Fibroblast of lung (primary cell): ENCODE measurements at regions not wholly inside any gene's neighbourhood (a gene's known extent, or its start where the extent isn't known, plus 50 kb on each side); places are given as distances from the start of the nearest gene placed in this dataset.

Source experiments
- DNase-seq, 2 donors: peaks; one replicate each; pipeline versions ENCODE4 v3.0.0 to v3.0.0-alpha.2; 2010; ENCODE audit warnings: low read depth in 2 of 2
- H2AFZ ChIP-seq: 2 replicates; pipeline ENCODE4 v1.5.1; 2012; ENCODE audit warnings: low read length, control low read depth, inconsistent platforms
- H3K27ac ChIP-seq: 2 replicates; pipeline ENCODE4 v1.5.1; 2011; ENCODE audit warnings: low read length, control low read depth; ENCODE audit not compliant: insufficient read depth
- H3K27me3 ChIP-seq: 2 replicates; pipeline ENCODE4 v1.5.1; 2011; ENCODE audit warnings: mild to moderate bottlenecking, low read length; ENCODE audit not compliant: control insufficient read depth, insufficient read depth
- H3K36me3 ChIP-seq: 2 replicates; pipeline ENCODE4 v1.5.1; 2011; ENCODE audit warnings: low read length; ENCODE audit not compliant: control insufficient read depth, insufficient read depth
- H3K4me1 ChIP-seq: 2 replicates; pipeline ENCODE4 v1.5.1; 2011; ENCODE audit warnings: low read length; ENCODE audit not compliant: control insufficient read depth, insufficient read depth; ENCODE audit errors: extremely low read depth
- H3K4me2 ChIP-seq: 2 replicates; pipeline ENCODE4 v1.5.1; 2011; ENCODE audit warnings: low read length, control low read depth; ENCODE audit not compliant: insufficient read depth; ENCODE audit errors: extremely low read depth
- H3K4me3 ChIP-seq, 4 experiments: fragments of 200-600 bp in 1 of 4; sonication (generic) in 1 of 4; replicated peaks in 1 of 4; 2 replicates each; pipeline ENCODE4 v1.5.1; 2011 to 2016; ENCODE audit warnings: low read length in 4 of 4, low read depth in 3 of 4, mild to moderate bottlenecking in 3 of 4, control low read depth in 2 of 4, inconsistent platforms in 1 of 4, mixed read lengths in 1 of 4; ENCODE audit not compliant: insufficient read depth in 1 of 4; ENCODE audit errors: control extremely low read depth in 1 of 4
- H3K79me2 ChIP-seq: 2 replicates; pipeline ENCODE4 v1.5.1; 2012; ENCODE audit warnings: mild to moderate bottlenecking, low read length, inconsistent platforms; ENCODE audit not compliant: control insufficient read depth, insufficient read depth
- H3K9ac ChIP-seq: 2 replicates; pipeline ENCODE4 v1.5.1; 2011; ENCODE audit warnings: mild to moderate bottlenecking, low read length, control low read depth; ENCODE audit not compliant: insufficient read depth
- H3K9me3 ChIP-seq: 2 replicates; pipeline ENCODE4 v1.5.1; 2012; ENCODE audit warnings: low read depth, low read length; ENCODE audit not compliant: control insufficient read depth, insufficient read depth
- H4K20me1 ChIP-seq: 2 replicates; pipeline ENCODE4 v1.5.1; 2011; ENCODE audit warnings: low read length; ENCODE audit not compliant: control insufficient read depth, insufficient read depth; ENCODE audit errors: extremely low read depth
- CTCF ChIP-seq, 2 donors: IDR thresholded peaks in 1 of 2; conservative IDR thresholded peaks in 1 of 2; 1 replicate in 1 of 2; 2 replicates in 1 of 2; pipeline ENCODE4 v1.5.1; 2011 to 2012; ENCODE audit warnings: low read length in 2 of 2, control low read depth in 1 of 2, inconsistent platforms in 1 of 2, low read depth in 1 of 2, mild to moderate bottlenecking in 1 of 2
- EZH2 ChIP-seq: IDR thresholded peaks from 2 replicates; pipeline ENCODE4 v1.5.1; 2012; ENCODE audit warnings: low read length, control low read depth, mild to moderate bottlenecking; ENCODE audit errors: missing control alignments

- Histone ChIP-seq H2AFZ (no peak overlapping the region), H3K4me2 (no peak overlapping the region), H3K79me2 (no peaks in the 10 kb centered on the region), H4K20me1 (no peaks in the 10 kb centered on the region), H3K9ac (no peak overlapping the region), H3K4me3 (no peak overlapping the region), H3K27me3 (no peaks in the 10 kb centered on the region), H3K27ac (no peak overlapping the region), H3K36me3 (no peaks in the 10 kb centered on the region), H3K9me3 (no peaks in the 10 kb centered on the region), H3K4me1 (peaks cover 3% of the 10 kb centered on the region)
- no peak for TF ChIP-seq CTCF (conservative IDR thresholded peaks at IDR 0.05 in 1 of 2, IDR thresholded peaks at IDR 0.05 in 1 of 2; ENCODE audit: low read depth in 1 of 2, low read length in 2 of 2)
- no peak for TF ChIP-seq EZH2
- no peak for DNase-seq
Observed at GRCh38 chr6:148214667-148215066, 128.0 kb upstream of the SASH1 start.

GRCh38 chr6:148217051-148217450 is 125.6 kb upstream of the SASH1 start:
- Histone ChIP-seq H3K9me3 (no peaks in the 10 kb centered on the region), H3K4me2 (no peak overlapping the region), H3K27ac (no peak overlapping the region), H3K9ac (no peak overlapping the region), H3K4me1 (peaks cover 3% of the 10 kb centered on the region), H3K4me3 (no peak overlapping the region), H2AFZ (no peak overlapping the region), H3K36me3 (no peaks in the 10 kb centered on the region), H3K79me2 (no peaks in the 10 kb centered on the region), H3K27me3 (no peaks in the 10 kb centered on the region), H4K20me1 (no peaks in the 10 kb centered on the region)
- no peak for TF ChIP-seq CTCF (conservative IDR thresholded peaks at IDR 0.05 in 1 of 2, IDR thresholded peaks at IDR 0.05 in 1 of 2; ENCODE audit: low read depth in 1 of 2, low read length in 2 of 2)
- DNase-seq = no peak

GRCh38 chr6:148217921-148218320 is 124.7 kb upstream of the SASH1 start:
- Histone ChIP-seq H2AFZ (no peak overlapping the region), H3K4me3 (no peak overlapping the region), H3K36me3 (no peaks in the 10 kb centered on the region), H3K79me2 (no peaks in the 10 kb centered on the region), H3K4me2 (no peak overlapping the region), H3K4me1 (peaks cover 3% of the 10 kb centered on the region), H4K20me1 (no peaks in the 10 kb centered on the region), H3K9me3 (no peaks in the 10 kb centered on the region), H3K9ac (no peak overlapping the region), H3K27me3 (no peaks in the 10 kb centered on the region), H3K27ac (no peak overlapping the region)
- DNase-seq = no peak
- TF ChIP-seq EZH2 (no peak), CTCF (conservative IDR thresholded peaks at IDR 0.05 in 1 of 2, IDR thresholded peaks at IDR 0.05 in 1 of 2; ENCODE audit: low read depth in 1 of 2, low read length in 2 of 2) (no peak)
